ENCODE measurements at regions not wholly inside any gene's neighbourhood (a gene's known extent, or its start where the extent isn't known, plus 50 kb on each side); places are given as distances from the start of the nearest gene placed in this dataset.

GRCh38 chr2:61758159-61758558, 95.7 kb downstream of the FAM161A start:
- H3K4me3 ChIP-seq: no peak overlapping the region
- peaks cover 0 to 7% of the 10 kb centered on the region in 2 donors for H3K9me3 ChIP-seq
- intact Hi-C loops (cut with DNase I; ENCODE audit: low total_unique reads): no loop called here
- no peak overlapping the region for H3K27ac ChIP-seq
- H3K27me3 ChIP-seq: no peaks in the 10 kb centered on the region
- H3K36me3 ChIP-seq: no peaks in the 10 kb centered on the region
- H3K4me1 ChIP-seq: no peaks in the 10 kb centered on the region
- no peak for DNase-seq (ENCODE audit: low spot score in 2 of 2)
- TF ChIP-seq POLR2A (IDR thresholded peaks at IDR 0.05) (no peak), CTCF (IDR thresholded peaks at IDR 0.05) (no peak), POLR2AphosphoS5 (IDR thresholded peaks at IDR 0.05) (no peak)

DNA sequence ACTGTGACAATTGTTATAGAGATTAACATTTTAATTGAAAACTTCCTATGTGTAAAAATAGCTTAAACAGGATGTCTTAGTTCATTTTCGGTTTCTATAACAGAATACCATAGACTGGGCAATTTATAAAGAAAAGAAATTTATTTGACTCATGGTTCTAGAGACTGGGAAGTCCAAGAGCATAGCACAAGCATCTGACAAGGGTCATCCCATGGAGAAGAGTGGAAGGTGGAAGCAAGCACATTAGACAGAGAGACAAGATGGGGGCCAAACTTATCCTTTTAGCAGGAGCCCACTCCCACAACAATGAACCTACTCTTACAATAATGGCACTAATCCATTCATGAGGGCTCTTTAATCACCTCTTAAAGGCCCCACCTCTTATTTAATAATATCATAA, 100.3 kb downstream of the FAM161A start:
- DNase-seq (ENCODE audit: low spot score in 2 of 2): no peak
- Histone ChIP-seq H3K4me1 (no peaks in the 10 kb centered on the region), H3K27ac (no peak overlapping the region), H3K4me3 (no peak overlapping the region), H3K36me3 (no peaks in the 10 kb centered on the region), H3K27me3 (no peaks in the 10 kb centered on the region), H3K9me3 (peaks cover 0 to 8% of the 10 kb centered on the region in 2 donors)
- intact Hi-C loops (cut with DNase I; ENCODE audit: low total_unique reads): no loop called here
- TF ChIP-seq POLR2AphosphoS5 (IDR thresholded peaks at IDR 0.05) (no peak), CTCF (IDR thresholded peaks at IDR 0.05) (no peak), POLR2A (IDR thresholded peaks at IDR 0.05) (no peak)

- Histone ChIP-seq H3K27ac (no peak overlapping the region), H3K4me1 (no peaks in the 10 kb centered on the region), H3K4me3 (no peak overlapping the region), H3K36me3 (no peaks in the 10 kb centered on the region), H3K27me3 (no peaks in the 10 kb centered on the region), H3K9me3 (peaks cover 0 to 8% of the 10 kb centered on the region in 2 donors)
- TF ChIP-seq CTCF (IDR thresholded peaks at IDR 0.05) (no peak), POLR2AphosphoS5 (IDR thresholded peaks at IDR 0.05) (no peak), POLR2A (IDR thresholded peaks at IDR 0.05) (no peak)
- no peak for DNase-seq (ENCODE audit: low spot score in 2 of 2)
- intact Hi-C loops (cut with DNase I; ENCODE audit: low total_unique reads): no loop called here
Measured at GRCh38 chr2:61750624-61751023, 103.2 kb downstream of the FAM161A start.

DNA sequence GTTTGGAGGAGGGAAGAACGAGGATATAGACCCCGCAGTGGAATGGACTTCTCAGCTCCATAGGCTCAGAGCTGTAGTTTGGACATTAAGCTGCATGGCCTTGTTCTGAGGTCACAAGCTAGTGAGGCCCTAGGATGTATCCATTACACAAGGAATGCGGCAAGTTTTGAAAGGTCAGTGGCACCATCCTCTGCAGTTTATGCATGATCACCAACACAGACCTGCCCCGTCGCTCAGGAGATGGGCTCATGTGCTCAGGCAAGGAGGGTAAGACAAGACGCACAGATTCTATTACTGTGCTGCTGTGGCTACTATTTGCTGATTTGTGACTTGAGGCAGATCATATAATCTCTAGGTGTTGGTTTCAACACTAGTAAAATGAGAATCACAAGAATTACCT, 110.9 kb downstream of the FAM161A start:
- no peaks in the 10 kb centered on the region for H3K36me3 ChIP-seq
- no peaks in the 10 kb centered on the region for H3K9me3 ChIP-seq

GRCh38 chr2:61737841-61738240, 116.0 kb downstream of the FAM161A start:
- Histone ChIP-seq H3K4me1 (no peaks in the 10 kb centered on the region), H3K27ac (no peak overlapping the region), H3K27me3 (no peaks in the 10 kb centered on the region), H3K9me3 (no peaks in the 10 kb centered on the region), H3K36me3 (no peaks in the 10 kb centered on the region), H3K4me3 (no peak overlapping the region)
- no peak for DNase-seq (ENCODE audit: low spot score in 2 of 2)
- intact Hi-C loops (cut with DNase I; ENCODE audit: low total_unique reads): no loop called here
- TF ChIP-seq POLR2AphosphoS5 (IDR thresholded peaks at IDR 0.05): no peak
- TF ChIP-seq POLR2A (IDR thresholded peaks at IDR 0.05): no peak
- no peak for TF ChIP-seq CTCF (IDR thresholded peaks at IDR 0.05)

More for the DNA sequence above, 110.9 kb downstream of the FAM161A start:
- Histone ChIP-seq H3K4me1 (no peaks in the 10 kb centered on the region), H3K4me3 (no peak overlapping the region), H3K27ac (no peak overlapping the region), H3K27me3 (no peaks in the 10 kb centered on the region)
- TF ChIP-seq CTCF (IDR thresholded peaks at IDR 0.05): no peak
- no peak for TF ChIP-seq POLR2AphosphoS5 (IDR thresholded peaks at IDR 0.05)
- no peak for TF ChIP-seq POLR2A (IDR thresholded peaks at IDR 0.05)
- intact Hi-C loops (cut with DNase I; ENCODE audit: low total_unique reads): no loop called here
- DNase-seq (ENCODE audit: low spot score in 2 of 2): no peak

Measured in breast epithelium (tissue), 4 donors.